Fibroblast of the aortic adventitia (primary cell): ENCODE measurements at regions not wholly inside any gene's neighbourhood (a gene's known extent, or its start where the extent isn't known, plus 50 kb on each side); places are given as distances from the start of the nearest gene placed in this dataset.
"Not testable (repeated sequence)": the region's sequence is repeated elsewhere in the genome, so short reads cannot be mapped to it uniquely, and the experiment has no call there.

Experiments used
- DNase-seq: peaks from one replicate; pipeline ENCODE4 v3.0.0-alpha.2; 2010; ENCODE audit warnings: low read depth
- H3K4me3 ChIP-seq: 2 replicates; pipeline ENCODE4 v1.5.1; 2011; ENCODE audit warnings: low read depth, mild to moderate bottlenecking, control low read depth, low read length, moderate library complexity
- TF ChIP-seq, protein P1 (sequence below): IDR thresholded peaks from 2 replicates; pipeline ENCODE4 v1.5.1; 2011; ENCODE audit warnings: mild to moderate bottlenecking, low read length, control low read depth, inconsistent platforms; ENCODE audit not compliant: insufficient read depth

DNA sequence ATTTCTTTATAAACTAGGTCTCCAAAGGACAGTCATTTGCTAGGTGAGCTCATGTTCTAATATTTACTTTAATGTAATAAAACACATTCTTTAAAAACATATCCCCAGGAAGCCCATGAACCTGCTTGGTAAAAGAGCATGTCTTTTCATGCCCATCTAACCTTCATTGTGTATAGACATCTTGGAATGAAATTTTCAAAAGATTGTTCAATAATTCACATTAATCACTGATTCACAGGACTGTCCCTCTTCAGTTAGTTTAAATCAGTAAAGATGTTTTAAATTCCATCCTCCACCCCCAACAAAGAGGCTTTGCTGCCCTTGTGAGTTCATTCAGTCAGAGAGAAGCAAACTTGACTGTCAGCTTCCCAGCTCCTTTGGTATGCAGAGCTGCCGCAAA lies 633.4 kb upstream of the CELF4 start:
- H3K4me3 ChIP-seq = no peak overlapping the region
- TF ChIP-seq, protein P1, sequence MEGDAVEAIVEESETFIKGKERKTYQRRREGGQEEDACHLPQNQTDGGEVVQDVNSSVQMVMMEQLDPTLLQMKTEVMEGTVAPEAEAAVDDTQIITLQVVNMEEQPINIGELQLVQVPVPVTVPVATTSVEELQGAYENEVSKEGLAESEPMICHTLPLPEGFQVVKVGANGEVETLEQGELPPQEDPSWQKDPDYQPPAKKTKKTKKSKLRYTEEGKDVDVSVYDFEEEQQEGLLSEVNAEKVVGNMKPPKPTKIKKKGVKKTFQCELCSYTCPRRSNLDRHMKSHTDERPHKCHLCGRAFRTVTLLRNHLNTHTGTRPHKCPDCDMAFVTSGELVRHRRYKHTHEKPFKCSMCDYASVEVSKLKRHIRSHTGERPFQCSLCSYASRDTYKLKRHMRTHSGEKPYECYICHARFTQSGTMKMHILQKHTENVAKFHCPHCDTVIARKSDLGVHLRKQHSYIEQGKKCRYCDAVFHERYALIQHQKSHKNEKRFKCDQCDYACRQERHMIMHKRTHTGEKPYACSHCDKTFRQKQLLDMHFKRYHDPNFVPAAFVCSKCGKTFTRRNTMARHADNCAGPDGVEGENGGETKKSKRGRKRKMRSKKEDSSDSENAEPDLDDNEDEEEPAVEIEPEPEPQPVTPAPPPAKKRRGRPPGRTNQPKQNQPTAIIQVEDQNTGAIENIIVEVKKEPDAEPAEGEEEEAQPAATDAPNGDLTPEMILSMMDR = no peak
- DNase-seq = no peak

GRCh38 chr18:38198526-38198925 lies 632.9 kb upstream of the CELF4 start:
- no peak overlapping the region for H3K4me3 ChIP-seq
- TF ChIP-seq, protein P1 = no peak

GRCh38 chr18:38186491-38186890 lies 620.9 kb upstream of the CELF4 start:
- no peak overlapping the region for H3K4me3 ChIP-seq
- TF ChIP-seq, protein P1 = no peak
- no peak for DNase-seq

More at GRCh38 chr18:38198526-38198925, 632.9 kb upstream of the CELF4 start:
- no peak for DNase-seq

DNA sequence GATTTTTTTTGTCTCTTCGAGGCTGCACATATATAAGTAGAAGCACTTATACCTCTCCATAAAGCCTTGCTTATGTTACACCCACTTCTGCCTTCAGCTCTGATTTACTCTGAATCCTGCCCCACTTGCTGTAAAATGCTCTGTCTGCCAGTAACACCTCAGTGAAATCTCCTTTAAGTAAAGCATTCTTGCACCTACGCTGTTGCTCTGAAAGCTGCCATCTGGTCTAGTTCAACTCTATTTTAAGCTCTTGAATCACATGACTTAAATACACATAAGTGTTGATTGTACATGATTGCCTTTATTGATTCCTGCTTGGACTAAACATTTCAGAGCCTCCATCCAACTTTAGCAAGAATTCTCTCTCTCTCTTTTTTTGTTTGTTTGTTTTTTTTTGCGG lies 609.0 kb upstream of the CELF4 start:
- TF ChIP-seq, protein P1 = no peak
- DNase-seq = no peak
- no peak overlapping the region for H3K4me3 ChIP-seq

GRCh38 chr18:38174173-38174572 lies 608.6 kb upstream of the CELF4 start:
- TF ChIP-seq, protein P1 = no peak
- DNase-seq = no peak
- H3K4me3 ChIP-seq = no peak overlapping the region

DNA sequence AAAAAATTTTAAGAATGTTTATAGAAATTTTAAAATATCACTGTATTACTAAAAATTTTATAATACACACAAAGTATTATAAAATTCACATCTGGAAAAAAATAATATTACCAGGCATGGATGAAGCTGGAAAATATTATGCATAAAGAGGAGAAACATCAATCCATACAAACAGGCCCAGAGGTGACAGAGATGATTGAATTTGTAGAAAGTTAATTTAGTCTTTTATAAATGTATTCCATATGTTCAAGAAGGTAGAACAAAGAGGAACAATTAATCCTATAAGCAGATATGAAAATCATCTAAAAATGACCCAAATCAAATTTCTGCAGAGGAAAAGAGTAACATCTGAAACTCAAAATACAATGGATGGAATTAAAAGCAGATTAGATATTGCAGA lies 605.2 kb upstream of the CELF4 start:
- no peak overlapping the region for H3K4me3 ChIP-seq
- TF ChIP-seq, protein P1 = no peak
- no peak for DNase-seq

GRCh38 chr18:38167623-38168022 lies 602.0 kb upstream of the CELF4 start:
- TF ChIP-seq, protein P1 = no peak
- DNase-seq = no peak
- H3K4me3 ChIP-seq = no peak overlapping the region

DNA sequence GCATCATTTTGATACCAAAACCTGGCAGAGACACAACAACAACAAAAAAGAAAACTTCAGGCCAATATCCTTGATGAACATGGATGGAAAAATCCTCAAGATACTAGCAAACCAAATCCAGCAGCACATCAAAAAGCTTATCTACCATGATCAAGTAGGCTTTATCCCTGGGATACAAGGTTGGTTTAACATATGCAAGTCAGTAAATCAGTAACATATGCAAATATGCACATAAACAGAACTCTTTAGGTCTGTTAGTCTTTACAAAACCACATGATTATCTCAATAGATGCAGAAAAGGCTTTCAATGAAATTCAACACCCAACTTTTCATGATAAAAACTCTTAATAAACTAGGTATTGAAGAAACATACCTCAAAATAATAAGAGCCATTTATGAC lies 587.5 kb upstream of the CELF4 start:
- DNase-seq, H3K4me3 ChIP-seq: not testable (repeated sequence)
